Fibroblast of lung (primary cell): ENCODE measurements at regions not wholly inside any gene's neighbourhood (a gene's known extent, or its start where the extent isn't known, plus 50 kb on each side); places are given as distances from the start of the nearest gene placed in this dataset.

Experiments used
- DNase-seq, 2 donors: peaks; one replicate each; pipeline versions ENCODE4 v3.0.0 to v3.0.0-alpha.2; 2010; ENCODE audit warnings: low read depth in 2 of 2
- H2AFZ ChIP-seq: 2 replicates; pipeline ENCODE4 v1.5.1; 2012; ENCODE audit warnings: low read length, control low read depth, inconsistent platforms
- H3K27ac ChIP-seq: 2 replicates; pipeline ENCODE4 v1.5.1; 2011; ENCODE audit warnings: low read length, control low read depth; ENCODE audit not compliant: insufficient read depth
- H3K27me3 ChIP-seq: 2 replicates; pipeline ENCODE4 v1.5.1; 2011; ENCODE audit warnings: mild to moderate bottlenecking, low read length; ENCODE audit not compliant: control insufficient read depth, insufficient read depth
- H3K36me3 ChIP-seq: 2 replicates; pipeline ENCODE4 v1.5.1; 2011; ENCODE audit warnings: low read length; ENCODE audit not compliant: control insufficient read depth, insufficient read depth
- H3K4me1 ChIP-seq: 2 replicates; pipeline ENCODE4 v1.5.1; 2011; ENCODE audit warnings: low read length; ENCODE audit not compliant: control insufficient read depth, insufficient read depth; ENCODE audit errors: extremely low read depth
- H3K4me2 ChIP-seq: 2 replicates; pipeline ENCODE4 v1.5.1; 2011; ENCODE audit warnings: low read length, control low read depth; ENCODE audit not compliant: insufficient read depth; ENCODE audit errors: extremely low read depth
- H3K4me3 ChIP-seq, 4 experiments: fragments of 200-600 bp in 1 of 4; sonication (generic) in 1 of 4; replicated peaks in 1 of 4; 2 replicates each; pipeline ENCODE4 v1.5.1; 2011 to 2016; ENCODE audit warnings: low read length in 4 of 4, low read depth in 3 of 4, mild to moderate bottlenecking in 3 of 4, control low read depth in 2 of 4, inconsistent platforms in 1 of 4, mixed read lengths in 1 of 4; ENCODE audit not compliant: insufficient read depth in 1 of 4; ENCODE audit errors: control extremely low read depth in 1 of 4
- H3K79me2 ChIP-seq: 2 replicates; pipeline ENCODE4 v1.5.1; 2012; ENCODE audit warnings: mild to moderate bottlenecking, low read length, inconsistent platforms; ENCODE audit not compliant: control insufficient read depth, insufficient read depth
- H3K9ac ChIP-seq: 2 replicates; pipeline ENCODE4 v1.5.1; 2011; ENCODE audit warnings: mild to moderate bottlenecking, low read length, control low read depth; ENCODE audit not compliant: insufficient read depth
- H3K9me3 ChIP-seq: 2 replicates; pipeline ENCODE4 v1.5.1; 2012; ENCODE audit warnings: low read depth, low read length; ENCODE audit not compliant: control insufficient read depth, insufficient read depth
- H4K20me1 ChIP-seq: 2 replicates; pipeline ENCODE4 v1.5.1; 2011; ENCODE audit warnings: low read length; ENCODE audit not compliant: control insufficient read depth, insufficient read depth; ENCODE audit errors: extremely low read depth
- CTCF ChIP-seq, 2 donors: IDR thresholded peaks in 1 of 2; conservative IDR thresholded peaks in 1 of 2; 1 replicate in 1 of 2; 2 replicates in 1 of 2; pipeline ENCODE4 v1.5.1; 2011 to 2012; ENCODE audit warnings: low read length in 2 of 2, control low read depth in 1 of 2, inconsistent platforms in 1 of 2, low read depth in 1 of 2, mild to moderate bottlenecking in 1 of 2
- EZH2 ChIP-seq: IDR thresholded peaks from 2 replicates; pipeline ENCODE4 v1.5.1; 2012; ENCODE audit warnings: low read length, control low read depth, mild to moderate bottlenecking; ENCODE audit errors: missing control alignments

- H3K4me2 ChIP-seq = no peak overlapping the region
Observed at GRCh38 chr22:27638329-27639233, 163.0 kb downstream of the MN1 start.

GRCh38 chr22:27639248-27640086, 162.1 kb downstream of the MN1 start:
- no peak for DNase-seq
- Histone ChIP-seq H3K4me2 (no peak overlapping the region), H3K27me3 (no peaks in the 10 kb centered on the region), H3K9me3 (no peaks in the 10 kb centered on the region), H3K27ac (no peak overlapping the region), H3K36me3 (no peaks in the 10 kb centered on the region), H4K20me1 (no peaks in the 10 kb centered on the region), H3K4me3 (no peak overlapping the region), H3K9ac (no peak overlapping the region), H2AFZ (no peak overlapping the region), H3K79me2 (no peaks in the 10 kb centered on the region), H3K4me1 (no peaks in the 10 kb centered on the region)
- TF ChIP-seq CTCF (conservative IDR thresholded peaks at IDR 0.05 in 1 of 2, IDR thresholded peaks at IDR 0.05 in 1 of 2; ENCODE audit: low read depth in 1 of 2, low read length in 2 of 2) (no peak), EZH2 (no peak)

More at GRCh38 chr22:27638329-27639233, 163.0 kb downstream of the MN1 start:
- Histone ChIP-seq H3K4me3 (no peak overlapping the region), H3K27me3 (no peaks in the 10 kb centered on the region), H3K9me3 (no peaks in the 10 kb centered on the region), H2AFZ (no peak overlapping the region), H3K36me3 (no peaks in the 10 kb centered on the region), H3K9ac (no peak overlapping the region), H3K4me1 (no peaks in the 10 kb centered on the region), H3K79me2 (no peaks in the 10 kb centered on the region), H3K27ac (no peak overlapping the region), H4K20me1 (no peaks in the 10 kb centered on the region)
- no peak for TF ChIP-seq CTCF (conservative IDR thresholded peaks at IDR 0.05 in 1 of 2, IDR thresholded peaks at IDR 0.05 in 1 of 2; ENCODE audit: low read depth in 1 of 2, low read length in 2 of 2)
- TF ChIP-seq EZH2 = no peak
- no peak for DNase-seq

GRCh38 chr22:27641049-27641795, 160.3 kb downstream of the MN1 start:
- Histone ChIP-seq H3K9me3 (no peaks in the 10 kb centered on the region), H3K27me3 (no peaks in the 10 kb centered on the region), H3K36me3 (no peaks in the 10 kb centered on the region), H3K79me2 (no peaks in the 10 kb centered on the region), H3K4me3 (no peak overlapping the region), H2AFZ (no peak overlapping the region), H3K27ac (no peak overlapping the region), H3K4me2 (no peak overlapping the region), H3K9ac (no peak overlapping the region), H3K4me1 (no peaks in the 10 kb centered on the region), H4K20me1 (no peaks in the 10 kb centered on the region)
- DNase-seq = peak in 1 of 2 donors; percentile 33
- no peak for TF ChIP-seq EZH2
- TF ChIP-seq CTCF (conservative IDR thresholded peaks at IDR 0.05 in 1 of 2, IDR thresholded peaks at IDR 0.05 in 1 of 2; ENCODE audit: low read depth in 1 of 2, low read length in 2 of 2) = no peak
